Tongue (tissue), 1 donor: ENCODE measurements at regions not wholly inside any gene's neighbourhood (a gene's known extent, or its start where the extent isn't known, plus 50 kb on each side); places are given as distances from the start of the nearest gene placed in this dataset.
A peak's percentile ranks its signal among the peaks of the same experiment; 100 is the strongest.

Experiments used
- DNase-seq: peaks from one replicate; pipeline ENCODE4 v3.0.0-alpha.2; 2015

DNA sequence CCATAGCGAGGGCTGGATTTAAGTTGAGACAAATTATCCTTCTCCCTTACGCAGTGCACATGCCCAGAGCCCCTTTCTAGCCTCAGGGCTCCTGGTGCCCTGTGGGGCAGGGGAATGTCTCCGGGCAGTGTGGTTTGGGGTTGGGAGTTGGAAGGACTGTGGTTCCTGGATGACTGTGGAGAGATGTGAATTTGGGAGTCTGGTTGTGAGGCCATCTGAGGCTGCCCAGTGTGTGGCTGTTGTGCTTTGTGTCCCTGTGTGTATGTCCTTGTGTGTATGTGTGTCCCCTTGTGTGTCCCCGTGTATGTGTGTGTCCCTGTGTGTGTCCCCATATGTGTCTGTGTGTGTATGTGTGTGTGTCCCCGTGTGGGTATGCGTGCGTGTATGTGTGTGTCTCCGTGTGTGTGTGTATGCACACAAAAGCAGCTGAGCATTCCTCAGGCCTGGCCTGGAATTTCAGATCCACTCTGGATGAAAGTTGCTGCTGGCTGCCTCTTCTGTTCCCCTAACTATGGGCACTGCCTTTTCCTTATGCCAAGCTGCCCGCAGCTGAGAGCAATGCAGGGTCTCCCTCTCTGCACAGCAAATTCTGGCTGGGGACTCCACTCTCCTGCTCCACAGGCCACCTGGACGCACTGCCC lies 65.4 kb downstream of the UBIAD1 start:
- DNase-seq, result peak; percentile 39

- peak; percentile 95 for DNase-seq
Measured at GRCh38 chr1:11339346-11340232, 66.6 kb downstream of the UBIAD1 start.

GRCh38 chr1:11340233-11340632 lies 67.2 kb downstream of the UBIAD1 start:
- no peak for DNase-seq

- DNase-seq, result peak; percentile 90
Measured at GRCh38 chr1:11341901-11342552, 69.0 kb downstream of the UBIAD1 start.

DNA sequence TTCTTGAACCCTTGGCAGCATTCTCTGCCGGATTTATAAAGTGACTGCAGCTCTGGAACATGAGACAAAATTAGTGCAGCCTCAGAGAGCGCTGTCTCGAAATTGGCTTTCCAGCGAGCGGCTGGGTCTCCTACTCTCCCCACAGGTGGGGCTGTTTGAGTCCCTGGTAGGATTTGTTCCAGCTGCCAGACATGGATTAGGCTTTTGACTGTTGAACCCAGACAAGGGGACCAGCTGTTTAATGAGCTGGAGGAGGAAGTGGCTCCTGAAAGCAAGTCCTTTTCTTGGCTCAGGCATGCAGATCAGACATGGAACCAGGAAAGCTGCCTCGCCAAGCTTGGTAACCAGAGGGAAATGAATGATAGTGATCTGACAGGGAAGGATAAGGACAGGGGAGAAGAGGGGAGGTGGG lies 69.6 kb downstream of the UBIAD1 start:
- peak; percentile 92 for DNase-seq

DNA sequence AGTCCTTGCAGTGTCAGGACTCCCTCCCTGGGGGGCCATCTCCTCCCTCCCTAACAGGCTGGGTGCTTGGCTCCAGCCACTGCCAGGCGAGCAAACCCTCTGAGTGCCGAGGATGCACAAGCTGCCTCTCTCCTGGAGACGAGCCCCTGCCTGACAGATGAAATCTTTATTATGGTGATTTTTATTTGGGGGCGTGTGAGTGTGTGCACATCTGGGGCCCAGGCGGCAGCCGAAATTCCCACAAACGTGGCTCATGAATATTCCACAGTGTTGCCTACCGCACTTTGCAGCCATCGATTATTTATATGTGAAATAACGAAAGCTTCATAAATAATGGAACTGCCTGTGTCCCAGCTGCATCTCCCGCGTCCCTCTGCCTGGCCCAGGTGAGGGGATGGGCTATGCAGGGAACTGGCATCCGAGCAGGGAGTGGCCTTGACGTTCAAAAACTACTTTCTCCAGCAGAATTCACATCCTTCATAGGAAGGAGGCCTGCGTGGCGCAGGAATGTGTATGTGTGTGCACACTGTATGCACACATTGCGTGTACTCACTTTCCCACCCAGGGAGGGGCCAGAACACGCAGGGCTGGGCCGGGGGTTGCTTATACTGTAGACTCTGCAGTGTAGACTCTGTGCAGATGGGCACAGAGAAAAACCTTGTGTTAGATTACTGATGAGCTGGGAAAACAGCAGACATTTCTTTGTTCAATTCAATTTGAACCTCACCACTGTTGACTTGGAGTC lies 73.1 kb downstream of the UBIAD1 start:
- DNase-seq, result no peak

DNA sequence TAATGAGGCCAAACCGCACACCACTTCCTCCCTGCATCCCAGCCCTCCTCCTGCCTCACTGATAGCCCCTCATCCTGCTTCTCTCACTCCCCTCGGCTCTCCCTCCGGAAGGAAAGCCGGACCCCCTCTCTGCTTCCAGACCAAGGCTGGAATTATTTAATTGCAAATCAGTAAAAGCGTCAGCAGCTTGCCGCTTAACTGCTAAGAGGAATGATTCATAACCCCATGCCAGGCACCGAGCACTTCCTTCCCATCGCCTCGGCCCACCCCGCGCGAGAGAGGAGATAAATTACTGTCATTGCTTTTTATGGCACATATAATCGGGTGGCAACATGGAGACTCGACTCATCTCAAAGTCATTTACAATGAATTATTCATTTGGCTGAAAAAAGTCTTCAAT lies 77.3 kb downstream of the UBIAD1 start:
- no peak for DNase-seq

DNA sequence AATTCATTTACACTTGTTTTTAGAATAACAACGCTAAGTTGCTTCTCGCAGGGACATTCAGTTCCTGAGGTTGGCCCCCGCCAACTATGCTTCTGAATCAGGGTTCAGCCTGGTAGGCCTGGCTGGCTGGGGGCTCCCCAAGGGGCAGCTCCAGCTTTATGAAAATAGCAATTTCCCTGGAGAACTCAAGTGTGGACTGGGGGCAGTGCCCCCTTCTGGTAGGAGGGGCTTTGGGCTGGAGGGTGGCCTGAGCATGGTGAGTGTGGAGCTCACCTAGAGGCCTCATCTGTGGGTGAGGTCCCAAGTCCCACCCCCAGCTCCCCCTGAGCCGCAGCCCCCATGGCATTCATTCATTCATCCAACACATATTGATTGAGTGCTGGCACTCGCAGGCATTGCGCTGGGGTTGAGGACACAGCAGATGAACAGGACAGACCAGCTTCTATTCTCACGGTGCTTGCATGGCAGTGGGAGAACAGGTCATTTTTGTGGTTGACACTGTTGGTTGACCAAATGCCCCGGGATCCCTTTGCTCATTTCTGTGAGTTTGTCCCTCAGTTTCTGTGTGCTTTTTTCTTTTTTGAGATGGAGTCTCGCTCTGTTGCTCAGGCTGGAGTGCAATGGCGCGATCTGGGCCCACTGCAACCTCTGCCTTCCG lies 79.2 kb downstream of the UBIAD1 start:
- DNase-seq, result no peak

- DNase-seq, result no peak
Measured at GRCh38 chr1:11352816-11353799, 80.1 kb downstream of the UBIAD1 start.

- DNase-seq, result no peak
Measured at GRCh38 chr1:11354893-11355553, 82.0 kb downstream of the UBIAD1 start.

- no peak for DNase-seq
Measured at GRCh38 chr1:11355559-11356475, 82.8 kb downstream of the UBIAD1 start.

GRCh38 chr1:11357276-11357675 lies 84.3 kb downstream of the UBIAD1 start:
- DNase-seq, result no peak

GRCh38 chr1:11358984-11359383 lies 86.0 kb downstream of the UBIAD1 start:
- no peak for DNase-seq

- no peak for DNase-seq
Measured at GRCh38 chr1:11362547-11363021, 89.6 kb downstream of the UBIAD1 start.

DNA sequence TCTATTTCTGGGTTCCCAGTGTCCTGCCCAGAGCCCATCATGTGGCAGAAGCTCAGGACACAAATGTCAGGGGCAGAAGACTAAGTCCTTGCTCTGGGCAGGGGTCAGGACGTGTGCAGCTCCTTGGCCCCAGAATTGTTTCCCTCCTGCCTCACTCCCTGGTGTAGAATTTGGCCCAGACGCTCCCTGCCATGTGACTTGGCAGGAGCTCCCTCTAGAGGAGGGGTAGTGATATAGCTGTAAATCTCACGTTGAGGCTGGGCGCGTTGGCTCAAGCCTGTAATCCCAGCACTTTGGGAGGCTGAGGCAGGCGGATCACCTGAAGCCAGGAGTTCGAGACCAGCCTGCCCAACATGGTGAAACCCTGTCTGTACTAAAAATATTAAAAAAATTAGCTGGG lies 91.2 kb downstream of the UBIAD1 start:
- DNase-seq, result no peak

DNA sequence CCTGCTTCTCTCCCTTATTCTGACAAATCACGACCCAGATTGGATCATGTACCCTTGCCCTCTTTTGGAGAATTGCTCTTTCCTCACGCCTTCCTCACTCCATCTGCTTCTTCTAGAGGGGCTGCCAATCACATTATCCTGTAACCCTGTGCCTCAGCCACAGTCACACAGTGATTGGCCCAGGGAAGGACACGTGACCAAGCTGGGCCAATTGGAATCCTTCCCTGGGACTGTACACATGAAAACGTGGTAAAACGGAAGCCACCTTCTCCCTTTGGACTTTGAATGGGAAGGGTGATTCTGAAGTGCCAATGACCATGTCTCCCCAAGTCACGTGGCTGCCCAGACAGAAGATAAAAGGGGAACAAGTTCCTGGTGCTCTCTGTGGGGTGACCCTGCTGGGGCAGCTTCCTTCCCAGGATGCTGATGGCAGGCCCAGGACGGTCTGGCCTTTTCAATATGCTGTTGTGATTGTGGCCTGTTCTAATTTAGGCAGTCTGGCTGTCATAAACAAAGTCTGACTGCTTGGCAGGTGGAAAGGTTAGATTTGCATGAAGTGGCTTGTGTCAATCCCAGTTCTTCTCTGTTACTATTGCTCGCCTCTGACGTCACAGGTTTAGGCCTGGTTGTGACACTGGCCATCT lies 92.9 kb downstream of the UBIAD1 start:
- DNase-seq, result no peak

DNA sequence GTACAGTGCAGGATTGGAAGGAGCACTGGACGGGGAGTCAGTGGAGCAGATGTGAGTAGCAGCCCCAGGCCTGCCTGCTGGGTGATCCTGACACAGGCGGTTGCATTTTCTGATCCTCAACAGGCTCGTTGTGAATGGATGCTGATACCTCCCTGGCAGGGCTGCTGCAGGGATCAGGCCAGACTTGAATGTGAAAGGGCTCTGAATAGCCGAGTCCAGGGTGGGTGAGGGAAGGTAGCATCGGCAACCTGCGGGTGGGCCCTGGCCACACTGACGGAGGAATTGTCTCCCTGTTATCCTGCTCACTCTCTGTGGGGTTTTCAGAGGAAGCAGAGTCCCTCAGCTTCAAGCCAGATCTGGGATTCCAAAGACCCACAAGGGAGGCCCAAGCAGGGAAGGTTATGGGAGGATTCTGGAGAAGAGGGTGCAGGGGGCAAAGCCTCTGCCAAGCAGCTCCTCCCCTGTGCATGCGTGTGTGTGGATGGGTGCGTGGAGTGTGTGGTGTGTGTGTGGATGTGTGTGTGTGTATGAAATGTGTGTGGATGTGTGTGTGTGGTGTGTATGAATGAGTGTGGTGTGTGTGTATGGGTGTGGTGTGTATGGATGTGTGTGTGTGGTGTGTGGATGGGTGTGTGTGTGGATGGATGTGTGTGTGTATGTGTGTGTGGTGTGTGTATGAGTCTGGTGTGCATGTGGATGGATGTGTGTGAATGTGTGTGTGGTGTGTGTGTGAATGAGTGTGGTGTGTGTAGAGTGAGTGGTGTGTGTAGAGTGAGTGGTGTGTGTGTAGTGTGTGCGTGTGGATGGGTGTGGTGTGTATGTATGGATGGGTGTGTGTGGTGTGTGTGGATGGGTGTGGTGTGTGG lies 100.3 kb downstream of the UBIAD1 start:
- DNase-seq, result no peak
